Neuronal stem cell (in vitro differentiated cells): ENCODE measurements at regions not wholly inside any gene's neighbourhood (a gene's known extent, or its start where the extent isn't known, plus 50 kb on each side); places are given as distances from the start of the nearest gene placed in this dataset.

Source experiments
- DNase-seq: peaks from one replicate; pipeline ENCODE4 v3.0.0-alpha.2; 2013; ENCODE audit warnings: low spot score
- H2AFZ ChIP-seq: one replicate; pipeline ENCODE4 v1.6.1; 2013; ENCODE audit warnings: mild to moderate bottlenecking, low read length, inconsistent platforms
- H2AK5ac ChIP-seq: 2 replicates; pipeline ENCODE4 v1.6.1; 2013; ENCODE audit warnings: low read depth, mild to moderate bottlenecking, inconsistent platforms, low read length, moderate library complexity, mixed read lengths
- H2BK120ac ChIP-seq: 2 replicates; pipeline ENCODE4 v1.6.1; 2013; ENCODE audit warnings: low read depth, mild to moderate bottlenecking, inconsistent platforms, low read length, moderate library complexity, mixed read lengths
- H2BK12ac ChIP-seq: one replicate; pipeline ENCODE4 v1.6.1; 2013; ENCODE audit warnings: low read length, inconsistent platforms
- H2BK15ac ChIP-seq: 2 replicates; pipeline ENCODE4 v1.6.1; 2013; ENCODE audit warnings: mild to moderate bottlenecking, low read length, inconsistent platforms, mixed read lengths
- H2BK5ac ChIP-seq: one replicate; pipeline ENCODE4 v1.6.1; 2013; ENCODE audit warnings: inconsistent platforms, mild to moderate bottlenecking, low read length, moderate library complexity
- H3K14ac ChIP-seq: one replicate; pipeline ENCODE4 v1.6.1; 2013; ENCODE audit warnings: low read length, inconsistent platforms
- H3K18ac ChIP-seq: 2 replicates; pipeline ENCODE4 v1.6.1; 2013; ENCODE audit warnings: low read length, inconsistent platforms
- H3K23ac ChIP-seq: 2 replicates; pipeline ENCODE4 v1.6.1; 2013; ENCODE audit warnings: low read depth, mild to moderate bottlenecking, mixed read lengths, low read length, inconsistent platforms; ENCODE audit not compliant: poor library complexity
- H3K27ac ChIP-seq: replicated peaks from 3 replicates; pipeline ENCODE4 v1.5.1; 2013; ENCODE audit warnings: low read length, inconsistent platforms
- H3K27me3 ChIP-seq, 3 experiments: 2 replicates each; pipeline ENCODE4 v1.6.1; 2013; ENCODE audit warnings: low read length in 3 of 3, mild to moderate bottlenecking in 2 of 3, inconsistent platforms in 1 of 3, low read depth in 1 of 3, mixed read lengths in 1 of 3, moderate library complexity in 1 of 3; ENCODE audit not compliant: control insufficient read depth in 3 of 3, insufficient read depth in 3 of 3
- H3K36me3 ChIP-seq, 2 donors: replicated peaks in 1 of 2; 2 replicates each; pipeline ENCODE4 v1.6.1; 2013; ENCODE audit warnings: low read length in 2 of 2; ENCODE audit not compliant: control insufficient read depth in 2 of 2, insufficient read depth in 2 of 2
- H3K4ac ChIP-seq: 2 replicates; pipeline ENCODE4 v1.6.1; 2013; ENCODE audit warnings: inconsistent platforms, mild to moderate bottlenecking, low read length, moderate library complexity
- H3K4me1 ChIP-seq, 2 donors: 1 replicate in 1 of 2; 2 replicates in 1 of 2; pipeline ENCODE4 v1.6.1; 2013; ENCODE audit warnings: low read length in 2 of 2, low read depth in 1 of 2; ENCODE audit not compliant: control insufficient read depth in 2 of 2, insufficient read depth in 1 of 2
- H3K4me2 ChIP-seq: one replicate; pipeline ENCODE4 v1.6.1; 2013; ENCODE audit warnings: mild to moderate bottlenecking, low read length, inconsistent platforms; ENCODE audit not compliant: insufficient read depth, poor library complexity, severe bottlenecking
- H3K4me3 ChIP-seq, 2 donors: 2 replicates each; pipeline ENCODE4 v1.5.1; 2013; ENCODE audit warnings: low read length in 2 of 2, mild to moderate bottlenecking in 2 of 2, inconsistent platforms in 1 of 2, moderate library complexity in 1 of 2
- H3K79me1 ChIP-seq: one replicate; pipeline ENCODE4 v1.6.1; 2013; ENCODE audit warnings: low read depth, mild to moderate bottlenecking, inconsistent platforms, low read length, moderate library complexity
- H3K9ac ChIP-seq: one replicate; pipeline ENCODE4 v1.6.1; 2013; ENCODE audit warnings: mild to moderate bottlenecking, low read depth, low read length, inconsistent platforms; ENCODE audit not compliant: poor library complexity
- H3K9me3 ChIP-seq, 2 donors: replicated peaks in 1 of 2; 2 replicates each; pipeline versions ENCODE3 to v1.6.1; 2013; ENCODE audit warnings: low read length in 2 of 2, mild to moderate bottlenecking in 2 of 2, inconsistent platforms in 1 of 2, low read depth in 1 of 2, mixed read lengths in 1 of 2, moderate library complexity in 1 of 2; ENCODE audit not compliant: control insufficient read depth in 2 of 2, insufficient read depth in 1 of 2
- H4K8ac ChIP-seq: one replicate; pipeline ENCODE4 v1.6.1; 2013; ENCODE audit warnings: low read depth, mild to moderate bottlenecking, inconsistent platforms, low read length, moderate library complexity
- H4K91ac ChIP-seq: one replicate; pipeline ENCODE4 v1.6.1; 2013; ENCODE audit warnings: low read length, low read depth, mild to moderate bottlenecking, inconsistent platforms; ENCODE audit not compliant: poor library complexity
- WGBS, 2 donors: extraction: QIAGEN DNeasy Blood & Tissue Kit; methylation state at CpG; one replicate each; pipeline ENCODE4 v1.1.7; 2013; ENCODE audit warnings: missing lambda C conversion rate in 2 of 2, mixed read lengths in 1 of 2; ENCODE audit not compliant: insufficient read length in 2 of 2, insufficient replicate concordance in 1 of 2; ENCODE audit errors: extremely low coverage in 2 of 2; 5-methylcytosine and 5-hydroxymethylcytosine counted together

- Histone ChIP-seq H2AK5ac (no peak overlapping the region), H2BK5ac (no peak overlapping the region), H3K36me3 (no peaks in the 10 kb centered on the region), H3K14ac (no peak overlapping the region), H3K27me3 (no peaks in the 10 kb centered on the region), H3K23ac (no peak overlapping the region), H3K4ac (no peak overlapping the region), H4K8ac (no peak overlapping the region), H3K4me2 (no peak overlapping the region), H3K9ac (no peak overlapping the region), H3K4me1 (peaks cover 0 to 15% of the 10 kb centered on the region in 2 donors), H2BK120ac (no peak overlapping the region), H2AFZ (no peak overlapping the region), H2BK15ac (no peak overlapping the region), H3K9me3 (no peaks in the 10 kb centered on the region), H3K27ac (no peak overlapping the region), H3K4me3 (no peak overlapping the region), H2BK12ac (no peak overlapping the region), H3K79me1 (no peaks in the 10 kb centered on the region), H4K91ac (no peak overlapping the region), H3K18ac (no peak overlapping the region)
- no peak for DNase-seq
- no CpG with 5 or more reads among the region's 6 CpGs for WGBS, 2 donors
Measured at GRCh38 chr1:116265931-116266863, 106.8 kb upstream of the ATP1A1 start.

DNA sequence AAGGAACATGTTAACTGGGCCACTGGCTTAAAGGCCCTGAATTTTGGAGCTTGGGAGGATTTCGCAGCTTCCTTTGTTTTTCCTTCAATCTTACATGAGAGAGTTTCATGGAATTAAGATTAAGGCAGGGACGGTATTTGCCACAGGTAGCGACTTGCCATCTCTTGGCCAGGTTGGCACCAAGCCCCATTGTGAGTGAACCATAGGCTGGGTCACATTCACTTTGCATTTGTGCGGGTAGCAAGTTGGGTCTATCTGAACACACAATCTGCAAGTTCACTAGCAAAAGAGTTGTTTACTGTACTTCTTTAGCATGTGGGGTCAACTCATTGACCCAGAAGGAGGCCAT is 106.2 kb upstream of the ATP1A1 start:
- H3K4me2 ChIP-seq: no peak overlapping the region
- no peak overlapping the region for H2AK5ac ChIP-seq
- H3K14ac ChIP-seq: no peak overlapping the region
- no CpG with 5 or more reads among the region's 4 CpGs for WGBS, 2 donors
- no peak overlapping the region for H3K23ac ChIP-seq
- DNase-seq: no peak
- no peak overlapping the region for H2BK5ac ChIP-seq
- H2BK120ac ChIP-seq: no peak overlapping the region
- no peak overlapping the region for H2BK15ac ChIP-seq
- H3K18ac ChIP-seq: no peak overlapping the region
- H3K27ac ChIP-seq: no peak overlapping the region
- H3K4ac ChIP-seq: no peak overlapping the region
- no peaks in the 10 kb centered on the region for H3K79me1 ChIP-seq
- no peak overlapping the region for H2BK12ac ChIP-seq
- H3K4me3 ChIP-seq: no peak overlapping the region
- no peaks in the 10 kb centered on the region for H3K9me3 ChIP-seq
- H3K4me1 ChIP-seq: peaks cover 0 to 10% of the 10 kb centered on the region in 2 donors
- H4K8ac ChIP-seq: no peak overlapping the region
- H4K91ac ChIP-seq: no peak overlapping the region
- H3K27me3 ChIP-seq: no peaks in the 10 kb centered on the region
- H2AFZ ChIP-seq: no peak overlapping the region
- no peak overlapping the region for H3K9ac ChIP-seq
- H3K36me3 ChIP-seq: no peaks in the 10 kb centered on the region

GRCh38 chr1:116268211-116268610 is 104.8 kb upstream of the ATP1A1 start:
- Histone ChIP-seq H3K36me3 (no peaks in the 10 kb centered on the region), H2BK120ac (no peak overlapping the region), H2BK5ac (no peak overlapping the region), H3K27me3 (no peaks in the 10 kb centered on the region), H3K4me1 (peaks cover 0 to 2% of the 10 kb centered on the region in 2 donors), H2AFZ (no peak overlapping the region), H2BK15ac (no peak overlapping the region), H3K4me3 (no peak overlapping the region), H3K9me3 (no peaks in the 10 kb centered on the region), H4K8ac (no peak overlapping the region), H3K27ac (no peak overlapping the region), H4K91ac (no peak overlapping the region), H3K9ac (no peak overlapping the region), H3K23ac (peak overlapping the region; percentile 3), H3K14ac (peak overlapping the region; percentile 1), H3K79me1 (no peaks in the 10 kb centered on the region), H2AK5ac (no peak overlapping the region), H2BK12ac (no peak overlapping the region), H3K4me2 (no peak overlapping the region), H3K4ac (no peak overlapping the region), H3K18ac (no peak overlapping the region)
- DNase-seq: no peak
- WGBS, 2 donors: no CpG with 5 or more reads among the region's 2 CpGs

- H3K27me3 ChIP-seq: no peaks in the 10 kb centered on the region
- WGBS, 2 donors: no CpG with 5 or more reads among the region's 2 CpGs
- H3K18ac ChIP-seq: no peak overlapping the region
- H2BK120ac ChIP-seq: no peak overlapping the region
- no peak overlapping the region for H4K8ac ChIP-seq
- no peak overlapping the region for H4K91ac ChIP-seq
- DNase-seq: no peak
- H2AFZ ChIP-seq: no peak overlapping the region
- no peak overlapping the region for H2BK5ac ChIP-seq
- peaks cover 0 to 1% of the 10 kb centered on the region in 2 donors for H3K9me3 ChIP-seq
- no peak overlapping the region for H2BK12ac ChIP-seq
- no peak overlapping the region for H3K23ac ChIP-seq
- peaks cover 0 to 6% of the 10 kb centered on the region in 2 donors for H3K4me1 ChIP-seq
- no peak overlapping the region for H3K14ac ChIP-seq
- H3K36me3 ChIP-seq: no peaks in the 10 kb centered on the region
- no peak overlapping the region for H3K9ac ChIP-seq
- no peak overlapping the region for H2AK5ac ChIP-seq
- H3K4me3 ChIP-seq: no peak overlapping the region
- H2BK15ac ChIP-seq: no peak overlapping the region
- no peaks in the 10 kb centered on the region for H3K79me1 ChIP-seq
- no peak overlapping the region for H3K4me2 ChIP-seq
- no peak overlapping the region for H3K4ac ChIP-seq
- H3K27ac ChIP-seq: no peak overlapping the region
Measured at GRCh38 chr1:116270316-116271057, 102.6 kb upstream of the ATP1A1 start.
